Suprapubic skin (tissue), 3 donors: ENCODE measurements at regions not wholly inside any gene's neighbourhood (a gene's known extent, or its start where the extent isn't known, plus 50 kb on each side); places are given as distances from the start of the nearest gene placed in this dataset.

Experiments used
- POLR2A ChIP-seq, 2 donors: fragments of 450-650 bp; IDR thresholded peaks; one replicate each; pipeline ENCODE4 v1.6.1; 2017; ENCODE audit warnings: antibody characterized with exemption in 2 of 2, mild to moderate bottlenecking in 2 of 2, moderate library complexity in 2 of 2
- TF ChIP-seq, protein P1 (sequence below), 2 donors: fragments of 200-600 bp in 1 of 2; fragments of 450-650 bp in 1 of 2; sonication (generic) in 1 of 2; IDR thresholded peaks; one replicate each; pipeline ENCODE4 v1.5.1; 2016 to 2019; ENCODE audit warnings: antibody characterized with exemption in 2 of 2, mild to moderate bottlenecking in 1 of 2, moderate library complexity in 1 of 2

DNA sequence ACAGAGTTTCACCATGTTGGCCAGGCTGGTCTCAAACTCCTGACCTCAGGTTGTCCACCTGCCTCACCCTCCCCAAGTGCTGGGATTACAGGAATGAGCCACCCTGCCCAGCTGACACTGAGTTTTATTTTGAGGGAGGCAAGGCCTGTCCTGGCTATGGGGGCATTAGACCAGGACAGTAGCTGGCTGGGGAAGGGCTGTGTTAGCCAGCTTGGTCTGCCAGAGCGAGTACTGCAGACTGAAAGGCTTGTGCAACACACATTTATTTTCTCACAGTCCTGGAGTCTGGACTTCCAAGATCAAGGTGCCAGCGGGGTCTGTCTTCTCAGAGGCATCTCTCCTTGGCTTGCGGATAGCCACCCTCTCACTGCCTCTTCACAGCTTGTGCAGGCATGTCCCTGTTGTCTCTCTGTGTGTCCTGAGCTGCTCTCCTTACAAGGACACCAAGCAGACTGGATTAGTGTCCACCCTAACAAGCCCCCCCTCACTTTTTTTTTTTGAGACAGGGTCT, 59.4 kb upstream of the HAAO start:
- TF ChIP-seq POLR2A (IDR thresholded peaks at IDR 0.05): no peak
- TF ChIP-seq, protein P1, sequence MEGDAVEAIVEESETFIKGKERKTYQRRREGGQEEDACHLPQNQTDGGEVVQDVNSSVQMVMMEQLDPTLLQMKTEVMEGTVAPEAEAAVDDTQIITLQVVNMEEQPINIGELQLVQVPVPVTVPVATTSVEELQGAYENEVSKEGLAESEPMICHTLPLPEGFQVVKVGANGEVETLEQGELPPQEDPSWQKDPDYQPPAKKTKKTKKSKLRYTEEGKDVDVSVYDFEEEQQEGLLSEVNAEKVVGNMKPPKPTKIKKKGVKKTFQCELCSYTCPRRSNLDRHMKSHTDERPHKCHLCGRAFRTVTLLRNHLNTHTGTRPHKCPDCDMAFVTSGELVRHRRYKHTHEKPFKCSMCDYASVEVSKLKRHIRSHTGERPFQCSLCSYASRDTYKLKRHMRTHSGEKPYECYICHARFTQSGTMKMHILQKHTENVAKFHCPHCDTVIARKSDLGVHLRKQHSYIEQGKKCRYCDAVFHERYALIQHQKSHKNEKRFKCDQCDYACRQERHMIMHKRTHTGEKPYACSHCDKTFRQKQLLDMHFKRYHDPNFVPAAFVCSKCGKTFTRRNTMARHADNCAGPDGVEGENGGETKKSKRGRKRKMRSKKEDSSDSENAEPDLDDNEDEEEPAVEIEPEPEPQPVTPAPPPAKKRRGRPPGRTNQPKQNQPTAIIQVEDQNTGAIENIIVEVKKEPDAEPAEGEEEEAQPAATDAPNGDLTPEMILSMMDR (IDR thresholded peaks at IDR 0.05): no peak
